Large intestine (tissue), 3 donors: ENCODE measurements at regions not wholly inside any gene's neighbourhood (a gene's known extent, or its start where the extent isn't known, plus 50 kb on each side); places are given as distances from the start of the nearest gene placed in this dataset.

Experiments
- DNase-seq, 2 donors: peaks; one replicate each; pipeline versions ENCODE4 v3.0.0 to v3.0.0-alpha.2; 2013
- H3K27ac ChIP-seq: one replicate; pipeline ENCODE4 v1.5.1; 2013; ENCODE audit warnings: low read length
- H3K27me3 ChIP-seq: 2 replicates; pipeline ENCODE4 v1.6.1; 2013; ENCODE audit warnings: low read length; ENCODE audit not compliant: control insufficient read depth, insufficient read depth
- H3K36me3 ChIP-seq: 2 replicates; pipeline ENCODE4 v1.6.1; 2013; ENCODE audit warnings: low read length; ENCODE audit not compliant: control insufficient read depth, insufficient read depth
- H3K4me1 ChIP-seq: one replicate; pipeline ENCODE4 v1.6.1; 2013; ENCODE audit warnings: low read length; ENCODE audit not compliant: control insufficient read depth, insufficient read depth
- H3K4me3 ChIP-seq: one replicate; pipeline ENCODE4 v1.5.1; 2013; ENCODE audit warnings: low read length
- H3K9me3 ChIP-seq: one replicate; pipeline ENCODE4 v1.6.1; 2013; ENCODE audit warnings: mild to moderate bottlenecking, low read depth, low read length, moderate library complexity; ENCODE audit not compliant: control insufficient read depth
- WGBS: methylation state at CpG from one replicate; pipeline ENCODE4 v1.1.5; 2013; ENCODE audit warnings: low lambda C conversion rate; ENCODE audit not compliant: insufficient coverage; 5-methylcytosine and 5-hydroxymethylcytosine counted together

- no peaks in the 10 kb centered on the region for H3K4me1 ChIP-seq
- no peaks in the 10 kb centered on the region for H3K9me3 ChIP-seq
- WGBS = no CpG with 5 or more reads among the region's 6 CpGs
- no peaks in the 10 kb centered on the region for H3K36me3 ChIP-seq
- no peak overlapping the region for H3K4me3 ChIP-seq
- no peak overlapping the region for H3K27ac ChIP-seq
- H3K27me3 ChIP-seq = no peaks in the 10 kb centered on the region
- no peak for DNase-seq
Observed at GRCh38 chr9:3054017-3054586, 210.2 kb upstream of the PUM3 start.

GRCh38 chr9:3049636-3050035 is 205.7 kb upstream of the PUM3 start:
- Histone ChIP-seq H3K9me3 (no peaks in the 10 kb centered on the region), H3K36me3 (no peaks in the 10 kb centered on the region), H3K27ac (no peak overlapping the region), H3K4me1 (no peaks in the 10 kb centered on the region), H3K27me3 (no peaks in the 10 kb centered on the region), H3K4me3 (no peak overlapping the region)
- 43% methylated on average over 1 of the region's 2 CpGs for WGBS
- DNase-seq = no peak

DNA sequence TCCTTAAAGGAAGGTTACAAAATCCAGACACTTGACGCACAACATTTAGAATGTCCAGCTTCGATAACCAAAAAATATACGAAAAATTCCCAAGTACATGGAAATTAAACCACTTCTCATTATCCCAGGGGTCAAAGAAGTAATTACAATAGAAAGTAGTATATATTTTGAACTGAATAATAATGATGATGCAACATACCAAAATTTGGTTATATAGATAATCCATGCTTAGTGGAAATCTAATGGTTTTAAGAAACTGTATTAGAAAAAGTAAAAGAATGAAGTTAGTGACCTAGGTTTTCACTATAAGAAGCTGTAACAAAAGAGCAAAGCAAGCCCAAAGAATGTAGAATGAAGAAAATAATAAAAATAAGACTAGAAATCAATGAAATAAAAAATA is 204.0 kb upstream of the PUM3 start:
- Histone ChIP-seq H3K4me3 (no peak overlapping the region), H3K27ac (no peak overlapping the region), H3K27me3 (no peaks in the 10 kb centered on the region), H3K4me1 (no peaks in the 10 kb centered on the region), H3K9me3 (no peaks in the 10 kb centered on the region), H3K36me3 (no peaks in the 10 kb centered on the region)
- WGBS = 90% methylated on average over 3 of the region's 3 CpGs
- no peak for DNase-seq

DNA sequence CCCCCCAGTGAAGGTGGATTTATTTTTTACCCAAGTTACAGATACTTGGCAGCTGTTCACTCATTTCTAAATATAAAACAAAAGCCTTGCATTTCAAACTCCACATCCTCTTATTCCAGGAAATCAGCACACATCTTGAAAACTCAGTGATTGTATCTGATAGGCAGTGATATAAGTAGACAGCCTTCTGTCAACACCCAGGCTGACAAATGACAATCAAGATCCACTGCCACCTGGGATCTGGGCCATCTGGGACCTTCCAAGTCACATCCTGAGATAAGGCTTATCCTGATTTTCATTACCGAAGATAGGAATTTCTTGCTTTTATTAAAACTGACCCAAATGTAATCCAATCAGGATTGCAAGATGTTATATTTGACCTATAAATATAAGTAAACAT is 201.3 kb upstream of the PUM3 start:
- H3K36me3 ChIP-seq = no peaks in the 10 kb centered on the region
- H3K27ac ChIP-seq = no peak overlapping the region
- no peak overlapping the region for H3K4me3 ChIP-seq
- no peaks in the 10 kb centered on the region for H3K9me3 ChIP-seq
- WGBS = no CpG with 5 or more reads among the region's 1 CpG
- no peaks in the 10 kb centered on the region for H3K4me1 ChIP-seq
- DNase-seq = no peak
- no peaks in the 10 kb centered on the region for H3K27me3 ChIP-seq

GRCh38 chr9:3043369-3043768 is 199.5 kb upstream of the PUM3 start:
- Histone ChIP-seq H3K4me1 (no peaks in the 10 kb centered on the region), H3K27me3 (no peaks in the 10 kb centered on the region), H3K27ac (no peak overlapping the region), H3K9me3 (no peaks in the 10 kb centered on the region), H3K4me3 (no peak overlapping the region), H3K36me3 (no peaks in the 10 kb centered on the region)
- DNase-seq = no peak
- WGBS = 83% methylated on average over 3 of the region's 4 CpGs

DNA sequence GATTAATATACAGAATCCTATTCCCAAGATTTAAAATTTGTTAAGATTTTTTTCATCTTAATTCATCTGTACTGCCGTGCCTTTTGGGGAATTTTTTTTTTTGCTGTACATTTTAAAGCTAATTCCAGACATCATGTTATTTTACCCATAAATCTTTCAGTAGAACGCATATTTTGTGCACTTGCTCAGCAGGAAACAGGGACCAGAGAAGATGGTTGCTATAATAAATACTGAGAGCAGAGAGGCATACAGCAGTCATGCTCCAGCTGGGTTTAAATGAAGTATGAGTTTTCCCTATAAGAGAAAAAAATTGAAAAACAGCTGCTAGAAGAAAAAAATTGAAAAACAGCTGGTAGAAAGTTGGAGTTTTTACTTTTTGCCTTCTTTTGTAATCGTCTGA is 196.9 kb upstream of the PUM3 start:
- no peaks in the 10 kb centered on the region for H3K27me3 ChIP-seq
- no peak overlapping the region for H3K27ac ChIP-seq
- no peak overlapping the region for H3K4me3 ChIP-seq
- DNase-seq = no peak
- no peaks in the 10 kb centered on the region for H3K9me3 ChIP-seq
- H3K4me1 ChIP-seq = no peaks in the 10 kb centered on the region
- no peaks in the 10 kb centered on the region for H3K36me3 ChIP-seq
- WGBS = 92% methylated on average over 1 of the region's 3 CpGs

DNA sequence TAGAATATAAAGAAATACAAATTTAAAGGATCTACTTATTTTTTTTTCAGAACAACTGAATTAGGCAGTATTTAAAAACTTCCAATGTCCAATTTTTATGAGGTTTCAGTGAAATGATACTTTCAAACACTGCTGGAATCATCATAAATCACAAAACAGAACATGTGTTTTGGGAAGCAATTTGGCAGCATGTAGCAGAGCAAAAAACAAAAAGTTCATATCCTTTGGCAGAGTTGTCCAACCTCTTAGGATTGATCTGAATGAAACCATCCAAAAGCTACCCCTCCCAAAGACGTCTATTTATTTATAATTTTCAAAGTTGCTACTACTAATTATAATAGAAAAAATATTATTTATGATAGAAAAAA is 192.4 kb upstream of the PUM3 start:
- Histone ChIP-seq H3K9me3 (no peaks in the 10 kb centered on the region), H3K36me3 (no peaks in the 10 kb centered on the region), H3K4me3 (no peak overlapping the region), H3K27ac (no peak overlapping the region), H3K27me3 (no peaks in the 10 kb centered on the region), H3K4me1 (no peaks in the 10 kb centered on the region)
- DNase-seq = no peak
- no CpG with 5 or more reads among the region's 1 CpG for WGBS

GRCh38 chr9:3035579-3036332 is 191.9 kb upstream of the PUM3 start:
- no CpG with 5 or more reads among the region's 8 CpGs for WGBS
- Histone ChIP-seq H3K27ac (no peak overlapping the region), H3K4me1 (no peaks in the 10 kb centered on the region), H3K9me3 (no peaks in the 10 kb centered on the region), H3K27me3 (no peaks in the 10 kb centered on the region), H3K4me3 (no peak overlapping the region), H3K36me3 (no peaks in the 10 kb centered on the region)
- DNase-seq = no peak

DNA sequence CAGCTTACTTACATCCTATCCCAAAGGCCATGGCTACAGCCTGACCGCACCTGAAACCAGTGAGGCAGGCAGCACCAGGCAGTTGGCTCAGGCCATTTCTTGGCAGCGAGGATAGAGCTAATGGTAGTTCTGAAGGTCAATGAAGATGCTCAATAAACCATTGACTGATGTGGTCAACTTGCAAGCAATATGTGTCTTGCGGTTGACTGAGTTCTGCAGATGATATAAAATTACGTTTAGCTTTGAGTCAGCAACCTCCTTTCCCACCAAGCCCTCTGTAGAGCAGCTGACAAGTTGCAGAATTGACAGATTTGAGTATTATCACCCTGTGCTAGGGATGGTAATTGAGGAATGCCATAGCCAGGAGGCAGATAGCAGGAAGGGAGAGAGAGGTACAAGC is 189.0 kb upstream of the PUM3 start:
- no peaks in the 10 kb centered on the region for H3K27me3 ChIP-seq
- DNase-seq = no peak
- no peak overlapping the region for H3K4me3 ChIP-seq
- H3K4me1 ChIP-seq = no peaks in the 10 kb centered on the region
- WGBS = no CpG with 5 or more reads among the region's 4 CpGs
- H3K36me3 ChIP-seq = no peaks in the 10 kb centered on the region
- H3K9me3 ChIP-seq = no peaks in the 10 kb centered on the region
- H3K27ac ChIP-seq = no peak overlapping the region

DNA sequence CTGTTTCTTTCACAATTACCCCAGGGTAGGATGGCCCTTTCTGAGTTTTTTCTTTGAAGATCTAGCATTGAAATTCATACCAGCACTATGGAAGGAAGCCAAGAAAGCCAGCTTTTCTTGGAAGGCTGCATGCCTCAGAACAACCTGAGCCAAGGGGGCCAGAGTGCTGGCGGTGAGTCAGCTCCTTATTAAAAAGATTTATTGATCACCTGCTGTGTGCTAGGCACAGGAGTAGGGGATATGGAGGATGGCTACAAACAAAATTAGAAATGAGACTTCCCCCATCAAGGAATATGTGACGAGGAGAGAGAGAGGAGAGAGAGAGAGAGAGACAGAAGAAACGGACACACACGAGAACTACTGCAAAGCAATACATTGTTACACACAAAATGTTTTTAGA is 184.6 kb upstream of the PUM3 start:
- WGBS = 92% methylated on average over 2 of the region's 4 CpGs
- Histone ChIP-seq H3K9me3 (no peaks in the 10 kb centered on the region), H3K4me1 (no peaks in the 10 kb centered on the region), H3K36me3 (no peaks in the 10 kb centered on the region), H3K27me3 (no peaks in the 10 kb centered on the region), H3K4me3 (no peak overlapping the region), H3K27ac (no peak overlapping the region)
- no peak for DNase-seq

- WGBS = no CpG with 5 or more reads among the region's 3 CpGs
- H3K4me1 ChIP-seq = no peaks in the 10 kb centered on the region
- no peak for DNase-seq
- H3K4me3 ChIP-seq = no peak overlapping the region
- no peaks in the 10 kb centered on the region for H3K9me3 ChIP-seq
- H3K27me3 ChIP-seq = no peaks in the 10 kb centered on the region
- no peaks in the 10 kb centered on the region for H3K36me3 ChIP-seq
- no peak overlapping the region for H3K27ac ChIP-seq
Observed at GRCh38 chr9:3027210-3027609, 183.3 kb upstream of the PUM3 start.
